Smooth muscle cell (in vitro differentiated cells): ENCODE measurements at regions not wholly inside any gene's neighbourhood (a gene's known extent, or its start where the extent isn't known, plus 50 kb on each side); places are given as distances from the start of the nearest gene placed in this dataset.
"Not testable (repeated sequence)": the region's sequence is repeated elsewhere in the genome, so short reads cannot be mapped to it uniquely, and the experiment has no call there.

ENCODE experiments used
- DNase-seq: peaks from one replicate; lab custom pipeline; 2025; ENCODE audit not compliant: unreplicated experiment; lab: John Stamatoyannopoulos, UW
- H2AFZ ChIP-seq: fragments of 200-600 bp; sonication (generic); 2 replicates; pipeline ENCODE4 v1.6.0; 2016; ENCODE audit warnings: antibody characterized with exemption, low read depth, mild to moderate bottlenecking
- H3F3A ChIP-seq: fragments of 200-600 bp; sonication (generic); 2 replicates; pipeline ENCODE4 v1.6.0; 2017; ENCODE audit warnings: antibody characterized with exemption, low read depth
- H3K27ac ChIP-seq: fragments of 200-600 bp; sonication (generic); 2 replicates; pipeline ENCODE4 v1.5.1; 2016; ENCODE audit warnings: low read depth, mild to moderate bottlenecking
- H3K27me3 ChIP-seq: fragments of 200-600 bp; sonication (generic); 2 replicates; pipeline ENCODE4 v1.6.1; 2016; ENCODE audit warnings: low read depth, mild to moderate bottlenecking
- H3K36me3 ChIP-seq: fragments of 200-600 bp; sonication (generic); 2 replicates; pipeline ENCODE4 v1.5.1; 2016; ENCODE audit warnings: low read depth
- H3K4me1 ChIP-seq: fragments of 200-600 bp; sonication (generic); 2 replicates; pipeline ENCODE4 v1.5.1; 2016; ENCODE audit warnings: low read depth
- H3K4me2 ChIP-seq: fragments of 200-600 bp; sonication (generic); 2 replicates; pipeline ENCODE4 v1.6.0; 2016; ENCODE audit warnings: mild to moderate bottlenecking
- H3K4me3 ChIP-seq: fragments of 200-600 bp; sonication (generic); 2 replicates; pipeline ENCODE4 v1.5.1; 2016; ENCODE audit warnings: mild to moderate bottlenecking
- H3K79me2 ChIP-seq: fragments of 200-600 bp; sonication (generic); 2 replicates; pipeline ENCODE4 v1.6.0; 2016; ENCODE audit warnings: low read depth, mild to moderate bottlenecking
- H3K9ac ChIP-seq: fragments of 200-600 bp; sonication (generic); 2 replicates; pipeline ENCODE4 v1.6.0; 2016; ENCODE audit warnings: low read depth
- H3K9me3 ChIP-seq: fragments of 200-600 bp; sonication (generic); replicated peaks from 2 replicates; pipeline ENCODE4 v1.5.1; 2016; ENCODE audit warnings: low read depth
- H4K20me1 ChIP-seq: fragments of 200-600 bp; sonication (generic); 2 replicates; pipeline ENCODE4 v1.6.0; 2016; ENCODE audit warnings: low read depth
- WGBS: methylation state at CpG from one replicate; pipeline ENCODE4 v1.1.7; 2016; ENCODE audit warnings: low lambda C conversion rate; 5-methylcytosine and 5-hydroxymethylcytosine counted together

DNA sequence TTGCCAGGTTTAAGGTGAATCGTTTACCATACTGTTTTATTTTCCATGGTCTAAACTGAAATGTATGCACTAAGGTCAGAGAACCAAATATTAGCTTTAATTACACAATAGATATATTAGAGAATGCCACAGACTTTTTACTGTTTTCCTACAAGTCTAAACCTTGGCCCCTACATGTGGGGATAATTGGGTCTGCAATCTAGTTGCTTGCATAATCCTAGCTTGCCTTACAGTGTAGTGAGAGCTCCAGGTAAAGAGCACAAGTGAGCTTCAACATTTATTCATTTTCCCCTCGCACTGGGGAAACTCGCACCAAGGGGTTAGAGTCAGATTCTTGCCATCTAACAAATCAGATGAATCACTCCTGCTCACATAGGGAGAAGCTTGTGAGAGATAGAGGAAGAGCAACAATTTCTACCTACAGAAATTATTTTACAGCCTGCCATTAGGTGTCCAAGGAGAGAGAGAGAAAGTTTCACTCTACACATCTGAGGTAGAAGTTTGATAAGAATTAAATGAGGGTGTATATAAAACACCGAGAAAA is 82.0 kb upstream of the RGPD2 start:
- not testable (repeated sequence) for H3K4me1 ChIP-seq, H3K36me3 ChIP-seq, H3K27ac ChIP-seq, H3K4me3 ChIP-seq, DNase-seq, H3K4me2 ChIP-seq, H3K27me3 ChIP-seq, H3F3A ChIP-seq, H3K9me3 ChIP-seq, H3K79me2 ChIP-seq, H3K9ac ChIP-seq, H2AFZ ChIP-seq, H4K20me1 ChIP-seq
- 91% methylated on average over 2 of the region's 4 CpGs for WGBS

GRCh38 chr2:87903242-87904114 is 77.9 kb upstream of the RGPD2 start:
- not testable (repeated sequence) for H3K79me2 ChIP-seq, H3K4me3 ChIP-seq, DNase-seq, H3F3A ChIP-seq, H3K27ac ChIP-seq, H4K20me1 ChIP-seq, H3K36me3 ChIP-seq, H3K4me1 ChIP-seq, H3K27me3 ChIP-seq, H2AFZ ChIP-seq, H3K9me3 ChIP-seq, H3K9ac ChIP-seq, H3K4me2 ChIP-seq
- 51% methylated on average over 5 of the region's 6 CpGs for WGBS

- H3K4me3 ChIP-seq, H3K27ac ChIP-seq, H3K9me3 ChIP-seq, H3K36me3 ChIP-seq, H3K27me3 ChIP-seq, H3K4me1 ChIP-seq, H3K79me2 ChIP-seq, H2AFZ ChIP-seq, H3K9ac ChIP-seq, H3K4me2 ChIP-seq, H3F3A ChIP-seq, H4K20me1 ChIP-seq, DNase-seq: not testable (repeated sequence)
- 79% methylated on average over 6 of the region's 6 CpGs for WGBS
These were observed 58.1 kb upstream of the RGPD2 start for GRCh38 chr2:87883659-87884058.
